ENCODE measurements at regions not wholly inside any gene's neighbourhood (a gene's known extent, or its start where the extent isn't known, plus 50 kb on each side); places are given as distances from the start of the nearest gene placed in this dataset.

- H3K27ac ChIP-seq (ENCODE audit: low read length): no peak overlapping the region
- H3K79me2 ChIP-seq (ENCODE audit: insufficient read depth, low read length): no peaks in the 10 kb centered on the region
- DNase-seq (no peak), ATAC-seq (ENCODE audit: insufficient read depth, low read depth) (no peak)
- no peak overlapping the region for H2AFZ ChIP-seq (ENCODE audit: low read depth, low read length)
- no peaks in the 10 kb centered on the region for H4K20me1 ChIP-seq (ENCODE audit: insufficient read depth, low read length)
- no peak overlapping the region for H3K9ac ChIP-seq (ENCODE audit: low read depth, low read length)
- H3K27me3 ChIP-seq (ENCODE audit: insufficient read depth, low read length, poor library complexity): no peaks in the 10 kb centered on the region
- peaks cover 5% of the 10 kb centered on the region for H3K9me3 ChIP-seq (ENCODE audit: insufficient read depth, low read length, severe bottlenecking)
- H3K4me1 ChIP-seq (ENCODE audit: insufficient read depth, low read length): no peaks in the 10 kb centered on the region
- TF ChIP-seq CTCF (IDR thresholded peaks at IDR 0.05; ENCODE audit: borderline replicate concordance, extremely low read depth, low read length, poor library complexity, severe bottlenecking) (no peak), EZH2 (IDR thresholded peaks at IDR 0.05; ENCODE audit: borderline replicate concordance, low read depth, low read length, severe bottlenecking) (no peak)
- H3K4me3 ChIP-seq (ENCODE audit: low read depth in 1 of 2, low read length in 2 of 2): no peak overlapping the region
- no peak overlapping the region for H3K4me2 ChIP-seq (ENCODE audit: insufficient read depth, low read length)
- H3K36me3 ChIP-seq (ENCODE audit: insufficient read depth, low read length): no peaks in the 10 kb centered on the region
Measured at GRCh38 chr1:90591355-90591969, 125.6 kb downstream of the BARHL2 start.

- TF ChIP-seq EZH2 (IDR thresholded peaks at IDR 0.05; ENCODE audit: borderline replicate concordance, low read depth, low read length, severe bottlenecking): no peak
- TF ChIP-seq CTCF (IDR thresholded peaks at IDR 0.05; ENCODE audit: borderline replicate concordance, extremely low read depth, low read length, poor library complexity, severe bottlenecking): peak; percentile 44
- Histone ChIP-seq H4K20me1 (ENCODE audit: insufficient read depth, low read length) (no peaks in the 10 kb centered on the region), H3K79me2 (ENCODE audit: insufficient read depth, low read length) (no peaks in the 10 kb centered on the region), H3K9ac (ENCODE audit: low read depth, low read length) (no peak overlapping the region), H3K27ac (ENCODE audit: low read length) (peak overlapping the region; percentile 55), H3K36me3 (ENCODE audit: insufficient read depth, low read length) (no peaks in the 10 kb centered on the region), H3K4me3 (ENCODE audit: low read depth in 1 of 2, low read length in 2 of 2) (no peak overlapping the region), H3K4me1 (ENCODE audit: insufficient read depth, low read length) (peaks cover 31% of the 10 kb centered on the region), H3K4me2 (ENCODE audit: insufficient read depth, low read length) (peak overlapping the region; percentile 28; the same call in 1 of the 2 replicates), H3K9me3 (ENCODE audit: insufficient read depth, low read length, severe bottlenecking) (peaks cover 3% of the 10 kb centered on the region), H2AFZ (ENCODE audit: low read depth, low read length) (0 out of 2 replicates have a peak overlapping the region, but pooled peaks have one; percentile 54), H3K27me3 (ENCODE audit: insufficient read depth, low read length, poor library complexity) (no peaks in the 10 kb centered on the region)
- DNase-seq: peak; percentile 60
- peak; percentile 77 for ATAC-seq (ENCODE audit: insufficient read depth, low read depth)
Measured at GRCh38 chr1:90580176-90580575, 136.9 kb downstream of the BARHL2 start.

- H3K27me3 ChIP-seq (ENCODE audit: insufficient read depth, low read length, poor library complexity): no peaks in the 10 kb centered on the region
- H3K9me3 ChIP-seq (ENCODE audit: insufficient read depth, low read length, severe bottlenecking): peaks cover 3% of the 10 kb centered on the region
- H3K4me2 ChIP-seq (ENCODE audit: insufficient read depth, low read length): no peak overlapping the region
- H3K4me1 ChIP-seq (ENCODE audit: insufficient read depth, low read length): peaks cover 31% of the 10 kb centered on the region
- ATAC-seq (ENCODE audit: insufficient read depth, low read depth) (peak; percentile 85), DNase-seq (peak; percentile 33)
- TF ChIP-seq CTCF (IDR thresholded peaks at IDR 0.05; ENCODE audit: borderline replicate concordance, extremely low read depth, low read length, poor library complexity, severe bottlenecking) (peak; percentile 82), EZH2 (IDR thresholded peaks at IDR 0.05; ENCODE audit: borderline replicate concordance, low read depth, low read length, severe bottlenecking) (no peak)
- H3K36me3 ChIP-seq (ENCODE audit: insufficient read depth, low read length): no peaks in the 10 kb centered on the region
- no peak overlapping the region for H3K4me3 ChIP-seq (ENCODE audit: low read depth in 1 of 2, low read length in 2 of 2)
- peak overlapping the region; percentile 55 for H3K27ac ChIP-seq (ENCODE audit: low read length)
- no peaks in the 10 kb centered on the region for H4K20me1 ChIP-seq (ENCODE audit: insufficient read depth, low read length)
- no peak overlapping the region; the same call in 1 of the 2 replicates for H2AFZ ChIP-seq (ENCODE audit: low read depth, low read length)
- H3K9ac ChIP-seq (ENCODE audit: low read depth, low read length): no peak overlapping the region
- no peaks in the 10 kb centered on the region for H3K79me2 ChIP-seq (ENCODE audit: insufficient read depth, low read length)
Measured at GRCh38 chr1:90579212-90579802, 137.8 kb downstream of the BARHL2 start.

Data from DND-41 (cell line).